GM23338 (cell line): ENCODE measurements at regions not wholly inside any gene's neighbourhood (a gene's known extent, or its start where the extent isn't known, plus 50 kb on each side); places are given as distances from the start of the nearest gene placed in this dataset.

Source experiments
- ATAC-seq: fragments of 200-7000 bp; cut with Tn5 transposase; 3 replicates; pipeline ENCODE4 v1.9.1; 2020
- DNase-seq: peaks from one replicate; pipeline ENCODE4 v3.0.0-alpha.2; 2015; ENCODE audit warnings: low spot score
- H2AFZ ChIP-seq: fragments of 200-600 bp; sonication (generic); 2 replicates; pipeline ENCODE4 v1.8.0; 2016; ENCODE audit warnings: antibody characterized with exemption, mild to moderate bottlenecking, moderate library complexity
- H3F3A ChIP-seq: fragments of 200-600 bp; sonication (generic); replicated peaks from 2 replicates; pipeline ENCODE4 v1.8.0; 2017; ENCODE audit warnings: antibody characterized with exemption, mixed run types, low read depth
- H3K27ac ChIP-seq: fragments of 200-600 bp; sonication (generic); 2 replicates; pipeline ENCODE4 v1.6.1; 2016; ENCODE audit warnings: low read depth
- H3K27me3 ChIP-seq: fragments of 200-600 bp; sonication (generic); 2 replicates; pipeline ENCODE4 v1.8.0; 2016; ENCODE audit warnings: mild to moderate bottlenecking, mixed run types, moderate library complexity; ENCODE audit not compliant: insufficient read depth
- H3K36me3 ChIP-seq: fragments of 200-600 bp; sonication (generic); 2 replicates; pipeline ENCODE4 v1.8.0; 2016; ENCODE audit warnings: mild to moderate bottlenecking; ENCODE audit not compliant: insufficient read depth
- H3K4me1 ChIP-seq: fragments of 200-600 bp; sonication (generic); 2 replicates; pipeline ENCODE4 v1.8.0; 2016; ENCODE audit warnings: mild to moderate bottlenecking, moderate library complexity; ENCODE audit not compliant: insufficient read depth
- H3K4me2 ChIP-seq: fragments of 200-600 bp; sonication (generic); 2 replicates; pipeline ENCODE4 v1.7.1; 2017; ENCODE audit warnings: mixed run types
- H3K4me3 ChIP-seq: fragments of 200-600 bp; sonication (generic); 2 replicates; pipeline ENCODE4 v1.6.1; 2016; ENCODE audit warnings: mixed run types
- H3K79me2 ChIP-seq: fragments of 200-600 bp; sonication (generic); replicated peaks from 2 replicates; pipeline ENCODE4 v1.8.0; 2017; ENCODE audit warnings: mild to moderate bottlenecking; ENCODE audit not compliant: insufficient read depth
- H3K9me2 ChIP-seq: fragments of 200-600 bp; sonication (generic); 2 replicates; pipeline ENCODE4 v1.8.0; 2017; ENCODE audit not compliant: insufficient read depth
- H4K20me1 ChIP-seq: fragments of 200-600 bp; sonication (generic); replicated peaks from 2 replicates; pipeline ENCODE4 v1.8.0; 2017; ENCODE audit warnings: mild to moderate bottlenecking; ENCODE audit not compliant: insufficient read depth
- H3K27ac Mint-ChIP-seq: 2 replicates; pipeline ENCODE4 v1.8.0; 2020; ENCODE audit warnings: inconsistent platforms, mild to moderate bottlenecking, moderate library complexity, mixed read lengths
- H3K27me3 Mint-ChIP-seq: 3 replicates; pipeline ENCODE4 v1.8.0; 2022; ENCODE audit warnings: low read depth, mild to moderate bottlenecking, moderate library complexity, mixed read lengths, inconsistent platforms; ENCODE audit not compliant: insufficient read depth, poor library complexity
- H3K36me3 Mint-ChIP-seq: 3 replicates; pipeline ENCODE4 v1.8.0; 2021; ENCODE audit warnings: low read depth, mild to moderate bottlenecking, inconsistent platforms, moderate library complexity, mixed read lengths
- H3K4me1 Mint-ChIP-seq: 3 replicates; pipeline ENCODE4 v1.8.0; 2020; ENCODE audit warnings: mild to moderate bottlenecking, inconsistent platforms, mixed read lengths
- H3K4me3 Mint-ChIP-seq: 3 replicates; pipeline ENCODE4 v1.8.0; 2021; ENCODE audit warnings: moderate library complexity, mild to moderate bottlenecking, inconsistent platforms, mixed read lengths
- H3K9me3 Mint-ChIP-seq: 3 replicates; pipeline ENCODE4 v1.8.0; 2020; ENCODE audit warnings: moderate library complexity, mild to moderate bottlenecking, inconsistent platforms, mixed read lengths
- CREB1 ChIP-seq: fragments of 250-450 bp; sonication (Bioruptor Pico); IDR thresholded peaks from 2 replicates; pipeline ENCODE4 v1.5.0; 2020; ENCODE audit warnings: low read depth, mild to moderate bottlenecking, moderate library complexity
- EZH2 ChIP-seq: fragments of 200-600 bp; sonication (generic); IDR thresholded peaks from one replicate; pipeline ENCODE4 v1.8.0; 2017; ENCODE audit warnings: antibody characterized with exemption, mild to moderate bottlenecking, low read depth; ENCODE audit not compliant: unreplicated experiment
- EZH2phosphoT487 ChIP-seq: fragments of 200-600 bp; sonication (generic); IDR thresholded peaks from one replicate; pipeline ENCODE4 v1.8.1; 2018; ENCODE audit warnings: antibody characterized with exemption; ENCODE audit not compliant: unreplicated experiment
- NANOG ChIP-seq: IDR thresholded peaks from 2 replicates; pipeline ENCODE4 v1.6.1; 2016; ENCODE audit warnings: antibody characterized with exemption, borderline replicate concordance
- POLR2AphosphoS5 ChIP-seq: IDR thresholded peaks from 2 replicates; pipeline ENCODE4 v1.6.1; 2016; ENCODE audit warnings: antibody characterized with exemption, low read depth
- STAT1 ChIP-seq: IDR thresholded peaks from one replicate; pipeline ENCODE4 v1.6.1; 2016; ENCODE audit warnings: antibody characterized with exemption; ENCODE audit not compliant: unreplicated experiment
- ZNF331 ChIP-seq: fragments of 250-450 bp; sonication (Bioruptor Pico); IDR thresholded peaks from 2 replicates; pipeline ENCODE4 v1.5.0; 2020; ENCODE audit warnings: low read depth, mild to moderate bottlenecking, moderate library complexity
- TF ChIP-seq, protein P1 (sequence below), 2 experiments: fragments of 200-600 bp in 1 of 2; sonication (generic) in 1 of 2; conservative IDR thresholded peaks; 2 replicates each; pipeline versions ENCODE4 v1.5.1 to v1.6.1; 2016 to 2017; ENCODE audit warnings: antibody characterized with exemption in 2 of 2, low read depth in 2 of 2, mild to moderate bottlenecking in 2 of 2, moderate library complexity in 1 of 2
- TF ChIP-seq, protein P2 (sequence below): IDR thresholded peaks from one replicate; pipeline ENCODE4 v1.6.1; 2018; ENCODE audit warnings: antibody characterized with exemption; ENCODE audit not compliant: unreplicated experiment

DNA sequence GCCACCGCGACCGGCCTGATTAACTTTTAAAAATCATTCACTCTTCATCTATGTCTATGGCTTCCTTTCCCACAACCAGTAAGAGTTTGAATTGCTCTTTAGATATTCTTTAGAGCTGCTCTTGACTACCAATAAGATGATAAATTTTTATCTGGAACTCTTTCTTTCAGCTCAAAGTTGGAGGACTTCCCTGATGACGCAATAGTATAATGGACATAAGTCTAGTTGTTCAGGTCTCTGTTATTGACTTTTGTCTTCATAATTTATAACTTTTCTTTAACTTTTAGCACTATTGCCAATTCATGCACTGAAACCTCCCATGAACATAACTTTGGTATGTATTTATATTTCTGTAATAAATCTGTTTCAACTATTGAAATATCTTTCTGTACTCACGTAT lies 61.3 kb upstream of the NLGN1 start:
- no peaks in the 10 kb centered on the region for H3K27me3 ChIP-seq
- Mint-ChIP-seq H3K4me1 (peaks cover 2% of the 10 kb centered on the region; the same call in 1 of the 3 replicates), H3K27ac (no peak overlapping the region), H3K9me3 (no peaks in the 10 kb centered on the region), H3K36me3 (no peaks in the 10 kb centered on the region), H3K4me3 (no peak overlapping the region), H3K27me3 (no peaks in the 10 kb centered on the region)
- H3K79me2 ChIP-seq: no peaks in the 10 kb centered on the region
- DNase-seq: no peak
- TF ChIP-seq ZNF331 (CRISPR knock-in tag) (no peak), CREB1 (no peak), STAT1 (no peak), EZH2phosphoT487 (no peak), POLR2AphosphoS5 (no peak)
- TF ChIP-seq, protein P1, sequence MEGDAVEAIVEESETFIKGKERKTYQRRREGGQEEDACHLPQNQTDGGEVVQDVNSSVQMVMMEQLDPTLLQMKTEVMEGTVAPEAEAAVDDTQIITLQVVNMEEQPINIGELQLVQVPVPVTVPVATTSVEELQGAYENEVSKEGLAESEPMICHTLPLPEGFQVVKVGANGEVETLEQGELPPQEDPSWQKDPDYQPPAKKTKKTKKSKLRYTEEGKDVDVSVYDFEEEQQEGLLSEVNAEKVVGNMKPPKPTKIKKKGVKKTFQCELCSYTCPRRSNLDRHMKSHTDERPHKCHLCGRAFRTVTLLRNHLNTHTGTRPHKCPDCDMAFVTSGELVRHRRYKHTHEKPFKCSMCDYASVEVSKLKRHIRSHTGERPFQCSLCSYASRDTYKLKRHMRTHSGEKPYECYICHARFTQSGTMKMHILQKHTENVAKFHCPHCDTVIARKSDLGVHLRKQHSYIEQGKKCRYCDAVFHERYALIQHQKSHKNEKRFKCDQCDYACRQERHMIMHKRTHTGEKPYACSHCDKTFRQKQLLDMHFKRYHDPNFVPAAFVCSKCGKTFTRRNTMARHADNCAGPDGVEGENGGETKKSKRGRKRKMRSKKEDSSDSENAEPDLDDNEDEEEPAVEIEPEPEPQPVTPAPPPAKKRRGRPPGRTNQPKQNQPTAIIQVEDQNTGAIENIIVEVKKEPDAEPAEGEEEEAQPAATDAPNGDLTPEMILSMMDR (conservative IDR thresholded peaks at IDR 0.05; ENCODE audit: low read depth in 2 of 2): no peak
- TF ChIP-seq, protein P2, sequence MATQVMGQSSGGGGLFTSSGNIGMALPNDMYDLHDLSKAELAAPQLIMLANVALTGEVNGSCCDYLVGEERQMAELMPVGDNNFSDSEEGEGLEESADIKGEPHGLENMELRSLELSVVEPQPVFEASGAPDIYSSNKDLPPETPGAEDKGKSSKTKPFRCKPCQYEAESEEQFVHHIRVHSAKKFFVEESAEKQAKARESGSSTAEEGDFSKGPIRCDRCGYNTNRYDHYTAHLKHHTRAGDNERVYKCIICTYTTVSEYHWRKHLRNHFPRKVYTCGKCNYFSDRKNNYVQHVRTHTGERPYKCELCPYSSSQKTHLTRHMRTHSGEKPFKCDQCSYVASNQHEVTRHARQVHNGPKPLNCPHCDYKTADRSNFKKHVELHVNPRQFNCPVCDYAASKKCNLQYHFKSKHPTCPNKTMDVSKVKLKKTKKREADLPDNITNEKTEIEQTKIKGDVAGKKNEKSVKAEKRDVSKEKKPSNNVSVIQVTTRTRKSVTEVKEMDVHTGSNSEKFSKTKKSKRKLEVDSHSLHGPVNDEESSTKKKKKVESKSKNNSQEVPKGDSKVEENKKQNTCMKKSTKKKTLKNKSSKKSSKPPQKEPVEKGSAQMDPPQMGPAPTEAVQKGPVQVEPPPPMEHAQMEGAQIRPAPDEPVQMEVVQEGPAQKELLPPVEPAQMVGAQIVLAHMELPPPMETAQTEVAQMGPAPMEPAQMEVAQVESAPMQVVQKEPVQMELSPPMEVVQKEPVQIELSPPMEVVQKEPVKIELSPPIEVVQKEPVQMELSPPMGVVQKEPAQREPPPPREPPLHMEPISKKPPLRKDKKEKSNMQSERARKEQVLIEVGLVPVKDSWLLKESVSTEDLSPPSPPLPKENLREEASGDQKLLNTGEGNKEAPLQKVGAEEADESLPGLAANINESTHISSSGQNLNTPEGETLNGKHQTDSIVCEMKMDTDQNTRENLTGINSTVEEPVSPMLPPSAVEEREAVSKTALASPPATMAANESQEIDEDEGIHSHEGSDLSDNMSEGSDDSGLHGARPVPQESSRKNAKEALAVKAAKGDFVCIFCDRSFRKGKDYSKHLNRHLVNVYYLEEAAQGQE: no peak
- H3K27ac ChIP-seq: no peak overlapping the region
- no peak overlapping the region for H3K4me2 ChIP-seq
- H4K20me1 ChIP-seq: no peaks in the 10 kb centered on the region
- H3K4me1 ChIP-seq: no peaks in the 10 kb centered on the region
- no peak overlapping the region for H2AFZ ChIP-seq
- no peaks in the 10 kb centered on the region for H3K9me2 ChIP-seq
- H3F3A ChIP-seq: no peaks in the 10 kb centered on the region
- H3K4me3 ChIP-seq: no peak overlapping the region
- no peak for ATAC-seq
- H3K36me3 ChIP-seq: no peaks in the 10 kb centered on the region

DNA sequence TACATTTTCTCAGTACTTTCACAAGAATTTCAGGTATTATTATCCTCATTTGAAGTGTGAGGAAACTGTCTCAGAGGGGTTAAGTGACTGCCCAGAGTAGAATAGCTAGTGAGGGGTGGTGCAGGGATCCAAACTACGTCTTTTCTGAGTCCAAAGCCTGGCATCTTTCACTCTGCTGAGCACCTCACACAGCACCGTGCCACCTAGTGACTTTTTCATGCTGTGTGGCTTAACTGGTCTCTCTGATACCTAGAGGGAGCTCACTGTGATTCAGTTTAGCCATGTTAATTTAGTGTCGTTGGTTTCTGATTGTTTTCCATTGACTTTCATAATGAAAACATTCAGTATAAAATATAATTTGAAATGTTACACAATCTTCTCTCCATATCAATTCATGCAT lies 91.4 kb upstream of the NLGN1 start:
- TF ChIP-seq NANOG (peak; percentile 31; the same call in 1 of the 2 replicates), EZH2 (no peak)
- TF ChIP-seq, protein P1 (conservative IDR thresholded peaks at IDR 0.05; ENCODE audit: low read depth in 2 of 2): 0 out of 4 replicates have a peak, but pooled peaks of 1 of the 2 experiments have one; percentile 5
- H3K4me2 ChIP-seq: 0 out of 2 replicates have a peak overlapping the region, but pooled peaks have one; percentile 9
- no peaks in the 10 kb centered on the region for H3K36me3 ChIP-seq
- H3F3A ChIP-seq: no peaks in the 10 kb centered on the region
- H3K9me2 ChIP-seq: no peaks in the 10 kb centered on the region
- no peaks in the 10 kb centered on the region for H4K20me1 ChIP-seq
- Mint-ChIP-seq H3K9me3 (no peaks in the 10 kb centered on the region), H3K36me3 (no peaks in the 10 kb centered on the region), H3K4me1 (peaks cover 23% of the 10 kb centered on the region), H3K27ac (no peak overlapping the region), H3K27me3 (no peaks in the 10 kb centered on the region), H3K4me3 (no peak overlapping the region)
- DNase-seq: no peak
- no peak overlapping the region for H3K27ac ChIP-seq
- H3K4me1 ChIP-seq: peaks cover 12% of the 10 kb centered on the region
- no peaks in the 10 kb centered on the region for H3K27me3 ChIP-seq
- peak; percentile 53 for ATAC-seq
- peak overlapping the region; percentile 3; the same call in 1 of the 2 replicates for H2AFZ ChIP-seq
- no peaks in the 10 kb centered on the region for H3K79me2 ChIP-seq
- H3K4me3 ChIP-seq: no peak overlapping the region
